Neural progenitor cell (in vitro differentiated cells): ENCODE measurements at regions not wholly inside any gene's neighbourhood (a gene's known extent, or its start where the extent isn't known, plus 50 kb on each side); places are given as distances from the start of the nearest gene placed in this dataset.

Experiments
- DNase-seq: peaks from one replicate; pipeline ENCODE4 v3.0.0-alpha.2; 2016; ENCODE audit warnings: low spot score
- H2AFZ ChIP-seq: fragments of 200-600 bp; sonication (generic); replicated peaks from 2 replicates; pipeline ENCODE4 v1.6.1; 2016; ENCODE audit warnings: antibody characterized with exemption
- H3F3A ChIP-seq: fragments of 200-600 bp; sonication (generic); 2 replicates; pipeline ENCODE4 v1.6.1; 2016; ENCODE audit warnings: antibody characterized with exemption, low read depth
- H3K27ac ChIP-seq: fragments of 200-600 bp; sonication (generic); 2 replicates; pipeline ENCODE4 v1.5.1; 2016; ENCODE audit warnings: mild to moderate bottlenecking
- H3K27me3 ChIP-seq: fragments of 200-600 bp; sonication (generic); 2 replicates; pipeline ENCODE4 v1.6.1; 2016; ENCODE audit warnings: mild to moderate bottlenecking, moderate library complexity
- H3K36me3 ChIP-seq: fragments of 200-600 bp; sonication (generic); 2 replicates; pipeline ENCODE4 v1.5.1; 2016
- H3K4me1 ChIP-seq: fragments of 200-600 bp; sonication (generic); 2 replicates; pipeline ENCODE4 v1.6.1; 2016; ENCODE audit warnings: mixed run types
- H3K4me2 ChIP-seq: fragments of 200-600 bp; sonication (generic); 2 replicates; pipeline ENCODE4 v1.6.1; 2016
- H3K4me3 ChIP-seq: fragments of 200-600 bp; sonication (generic); 2 replicates; pipeline ENCODE4 v1.5.1; 2016
- H3K79me2 ChIP-seq: fragments of 200-600 bp; sonication (generic); 2 replicates; pipeline ENCODE4 v1.6.1; 2016; ENCODE audit warnings: low read depth
- H3K9ac ChIP-seq: fragments of 200-600 bp; sonication (generic); 2 replicates; pipeline ENCODE4 v1.6.1; 2016
- H3K9me3 ChIP-seq: fragments of 200-600 bp; sonication (generic); 2 replicates; pipeline ENCODE4 v1.5.1; 2016; ENCODE audit warnings: low read depth
- H4K20me1 ChIP-seq: fragments of 200-600 bp; sonication (generic); 2 replicates; pipeline ENCODE4 v1.6.1; 2016; ENCODE audit warnings: low read depth
- H3K27ac Mint-ChIP-seq: 3 replicates; pipeline ENCODE4 v1.8.0; 2021; ENCODE audit warnings: mixed read lengths
- H3K27me3 Mint-ChIP-seq: 2 replicates; pipeline ENCODE4 v1.8.0; 2022; ENCODE audit warnings: low read depth, mild to moderate bottlenecking, inconsistent platforms, moderate library complexity, mixed read lengths; ENCODE audit not compliant: insufficient read depth
- H3K36me3 Mint-ChIP-seq: 3 replicates; pipeline ENCODE4 v1.8.0; 2021; ENCODE audit warnings: mixed read lengths
- H3K4me1 Mint-ChIP-seq: 3 replicates; pipeline ENCODE4 v1.8.0; 2021; ENCODE audit warnings: mixed read lengths
- H3K4me3 Mint-ChIP-seq: 3 replicates; pipeline ENCODE4 v1.8.0; 2021; ENCODE audit warnings: mild to moderate bottlenecking, moderate library complexity, mixed read lengths
- H3K9me3 Mint-ChIP-seq: 3 replicates; pipeline ENCODE4 v1.8.0; 2020; ENCODE audit warnings: mixed read lengths
- CTCF ChIP-seq: fragments of 200-600 bp; sonication (generic); IDR thresholded peaks from 2 replicates; pipeline ENCODE4 v1.5.1; 2017; ENCODE audit warnings: antibody characterized with exemption, mild to moderate bottlenecking
- EZH2 ChIP-seq: fragments of 200-600 bp; sonication (generic); IDR thresholded peaks from 2 replicates; pipeline ENCODE4 v1.6.1; 2017; ENCODE audit warnings: antibody characterized with exemption, mild to moderate bottlenecking, moderate library complexity
- EZH2phosphoT487 ChIP-seq: fragments of 200-600 bp; sonication (generic); IDR thresholded peaks from 2 replicates; pipeline ENCODE4 v1.6.1; 2017; ENCODE audit warnings: antibody characterized with exemption

- no peaks in the 10 kb centered on the region for H4K20me1 ChIP-seq
- DNase-seq: no peak
- TF ChIP-seq CTCF (no peak), EZH2 (no peak)
- H3K27me3 ChIP-seq: no peaks in the 10 kb centered on the region
- Mint-ChIP-seq H3K27me3 (peaks cover 2% of the 10 kb centered on the region), H3K4me1 (peaks cover 22% of the 10 kb centered on the region), H3K4me3 (no peak overlapping the region), H3K27ac (peak overlapping the region; percentile 5), H3K9me3 (peaks cover 8% of the 10 kb centered on the region), H3K36me3 (peaks cover 2% of the 10 kb centered on the region)
- peak overlapping the region; percentile 90 for H2AFZ ChIP-seq
- peak overlapping the region; percentile 34 for H3K4me2 ChIP-seq
- H3K9me3 ChIP-seq: peaks cover 12% of the 10 kb centered on the region
- H3K4me1 ChIP-seq: peaks cover 18% of the 10 kb centered on the region
- H3K4me3 ChIP-seq: no peak overlapping the region
- H3K36me3 ChIP-seq: no peaks in the 10 kb centered on the region
- H3K9ac ChIP-seq: no peak overlapping the region
- H3K79me2 ChIP-seq: no peaks in the 10 kb centered on the region
- H3F3A ChIP-seq: peaks cover 18% of the 10 kb centered on the region
- H3K27ac ChIP-seq: no peak overlapping the region
These were observed 203.5 kb upstream of the UBL3 start for GRCh38 chr13:30053939-30054338.

- Histone ChIP-seq H3K27me3 (no peaks in the 10 kb centered on the region), H3K36me3 (no peaks in the 10 kb centered on the region), H3F3A (peaks cover 18% of the 10 kb centered on the region), H3K79me2 (no peaks in the 10 kb centered on the region), H3K4me1 (peaks cover 18% of the 10 kb centered on the region), H3K9ac (no peak overlapping the region), H3K9me3 (no peaks in the 10 kb centered on the region), H2AFZ (peak overlapping the region; percentile 95), H3K4me2 (peak overlapping the region; percentile 62), H3K27ac (no peak overlapping the region), H3K4me3 (peak overlapping the region; percentile 23), H4K20me1 (no peaks in the 10 kb centered on the region)
- Mint-ChIP-seq H3K27ac (peak overlapping the region; percentile 1), H3K9me3 (peaks cover 4% of the 10 kb centered on the region), H3K36me3 (peaks cover 2% of the 10 kb centered on the region), H3K4me1 (peaks cover 22% of the 10 kb centered on the region), H3K27me3 (peaks cover 2% of the 10 kb centered on the region), H3K4me3 (peak overlapping the region; percentile 27)
- DNase-seq: peak; percentile 14
- TF ChIP-seq EZH2 (no peak), CTCF (peak; percentile 39)
These were observed 201.7 kb upstream of the UBL3 start for GRCh38 chr13:30052120-30052519.

- TF ChIP-seq EZH2phosphoT487 (no peak), CTCF (no peak), EZH2 (no peak)
- H3K27me3 ChIP-seq: no peaks in the 10 kb centered on the region
- Mint-ChIP-seq H3K4me3 (no peak overlapping the region), H3K9me3 (peaks cover under 1% of the 10 kb centered on the region), H3K4me1 (peaks cover 22% of the 10 kb centered on the region), H3K27me3 (peaks cover 2% of the 10 kb centered on the region), H3K27ac (no peak overlapping the region), H3K36me3 (no peaks in the 10 kb centered on the region)
- H3K27ac ChIP-seq: no peak overlapping the region
- H3K36me3 ChIP-seq: no peaks in the 10 kb centered on the region
- no peaks in the 10 kb centered on the region for H4K20me1 ChIP-seq
- H3F3A ChIP-seq: peaks cover 18% of the 10 kb centered on the region
- peaks cover 18% of the 10 kb centered on the region for H3K4me1 ChIP-seq
- no peak overlapping the region for H3K9ac ChIP-seq
- peak overlapping the region; percentile 95 for H2AFZ ChIP-seq
- DNase-seq: no peak
- H3K9me3 ChIP-seq: no peaks in the 10 kb centered on the region
- no peak overlapping the region for H3K4me3 ChIP-seq
- H3K79me2 ChIP-seq: no peaks in the 10 kb centered on the region
- no peak overlapping the region for H3K4me2 ChIP-seq
These were observed 201.2 kb upstream of the UBL3 start for GRCh38 chr13:30051531-30052060.
